ENCODE measurements at regions not wholly inside any gene's neighbourhood (a gene's known extent, or its start where the extent isn't known, plus 50 kb on each side); places are given as distances from the start of the nearest gene placed in this dataset.

DNA sequence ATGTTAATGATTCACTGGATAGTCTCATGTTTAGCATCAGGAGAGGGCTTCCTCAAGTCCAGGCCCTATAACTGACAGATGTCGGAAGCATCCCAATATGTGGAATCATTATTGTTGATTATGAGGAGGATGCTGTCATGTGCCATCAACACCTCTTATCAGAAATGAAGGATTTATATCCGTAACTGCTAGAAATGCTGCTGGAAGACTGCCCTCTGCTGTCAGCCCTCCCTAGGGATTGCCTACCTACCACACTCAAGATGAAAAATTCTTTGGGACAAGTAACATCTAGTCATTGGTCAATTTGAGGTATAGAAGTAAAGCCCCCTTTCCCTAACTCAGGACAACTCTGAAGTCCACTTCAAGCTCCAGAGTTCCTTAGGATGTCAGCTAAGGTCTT is 1166.5 kb upstream of the NXPH2 start:
- no peak for DNase-seq (ENCODE audit: low read depth)

DNA sequence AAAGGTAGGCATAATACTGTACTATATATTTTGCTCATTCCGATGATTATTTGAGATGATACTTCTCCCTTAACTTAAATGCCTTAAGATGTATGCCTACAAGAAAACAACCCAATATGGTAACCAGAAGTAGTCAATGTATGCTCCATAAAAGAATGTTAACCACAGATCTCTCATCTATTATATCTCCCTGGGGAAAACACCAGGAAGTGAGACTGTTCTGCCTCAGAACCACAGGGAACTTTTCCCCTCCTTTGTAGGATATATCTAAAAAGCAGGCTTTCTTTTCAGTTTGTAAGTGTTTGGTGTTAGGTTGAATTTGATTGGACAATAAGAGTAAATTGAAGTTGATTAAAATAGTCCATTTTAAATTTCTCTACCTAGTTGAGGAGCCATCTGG is 1160.5 kb upstream of the NXPH2 start:
- no peak for DNase-seq (ENCODE audit: low read depth)

DNA sequence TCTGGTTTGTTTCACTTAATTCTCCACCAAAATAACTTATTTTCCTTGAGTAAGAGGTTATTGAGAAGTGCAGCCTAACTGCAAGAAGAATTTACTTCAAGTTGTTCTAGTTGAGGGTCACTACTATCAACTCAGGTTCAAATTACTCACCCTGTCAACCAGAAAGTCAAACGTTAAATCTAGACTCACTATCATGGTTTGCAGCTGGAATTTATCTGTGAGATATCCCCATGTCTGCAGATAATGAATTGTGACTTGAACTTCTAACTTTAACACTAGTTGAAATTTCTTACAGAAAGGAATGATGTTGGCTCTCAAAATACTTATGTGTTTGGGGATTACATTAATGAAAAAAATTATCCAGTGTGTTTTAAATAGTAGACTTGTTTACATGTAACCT is 1145.7 kb upstream of the NXPH2 start:
- DNase-seq (ENCODE audit: low read depth) = no peak

DNA sequence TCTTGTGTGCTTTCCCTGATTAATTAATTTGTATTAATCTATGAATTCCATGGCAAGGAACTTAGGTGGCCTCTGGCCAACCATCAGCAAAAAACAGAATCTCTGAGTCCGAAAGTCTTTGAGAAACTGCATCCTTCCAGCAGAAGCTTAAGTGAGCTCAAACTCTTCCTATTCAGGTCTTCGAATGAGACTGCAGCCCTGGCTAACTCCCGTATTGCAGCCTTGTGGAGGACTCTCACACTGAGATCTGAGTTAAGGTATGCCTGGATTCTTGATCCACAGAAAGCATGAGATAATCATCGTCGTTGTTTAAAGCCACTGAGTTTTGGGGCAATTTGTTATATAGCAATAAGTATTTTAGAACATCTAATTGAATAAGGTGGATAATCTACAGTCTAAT is 1143.9 kb upstream of the NXPH2 start:
- DNase-seq (ENCODE audit: low read depth) = no peak

DNA sequence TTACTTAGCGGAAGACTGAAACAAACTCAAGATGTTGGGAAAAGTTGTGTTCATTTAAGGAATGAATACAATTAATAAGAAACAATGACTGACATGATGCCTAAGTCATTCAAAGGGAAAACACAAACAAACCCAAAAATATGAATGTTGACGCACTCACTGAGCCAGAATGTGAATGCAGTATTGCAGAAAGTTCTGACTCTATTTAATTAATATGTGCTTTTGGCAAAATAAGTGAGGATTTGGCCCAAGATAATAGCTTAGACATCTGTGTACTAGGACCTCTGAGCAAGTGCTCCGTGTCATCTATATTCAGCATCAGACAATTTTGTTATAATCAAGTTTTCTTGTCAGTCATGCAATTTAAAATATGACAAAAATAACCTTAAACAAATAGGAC is 1138.8 kb upstream of the NXPH2 start:
- no peak for DNase-seq (ENCODE audit: low read depth)

DNA sequence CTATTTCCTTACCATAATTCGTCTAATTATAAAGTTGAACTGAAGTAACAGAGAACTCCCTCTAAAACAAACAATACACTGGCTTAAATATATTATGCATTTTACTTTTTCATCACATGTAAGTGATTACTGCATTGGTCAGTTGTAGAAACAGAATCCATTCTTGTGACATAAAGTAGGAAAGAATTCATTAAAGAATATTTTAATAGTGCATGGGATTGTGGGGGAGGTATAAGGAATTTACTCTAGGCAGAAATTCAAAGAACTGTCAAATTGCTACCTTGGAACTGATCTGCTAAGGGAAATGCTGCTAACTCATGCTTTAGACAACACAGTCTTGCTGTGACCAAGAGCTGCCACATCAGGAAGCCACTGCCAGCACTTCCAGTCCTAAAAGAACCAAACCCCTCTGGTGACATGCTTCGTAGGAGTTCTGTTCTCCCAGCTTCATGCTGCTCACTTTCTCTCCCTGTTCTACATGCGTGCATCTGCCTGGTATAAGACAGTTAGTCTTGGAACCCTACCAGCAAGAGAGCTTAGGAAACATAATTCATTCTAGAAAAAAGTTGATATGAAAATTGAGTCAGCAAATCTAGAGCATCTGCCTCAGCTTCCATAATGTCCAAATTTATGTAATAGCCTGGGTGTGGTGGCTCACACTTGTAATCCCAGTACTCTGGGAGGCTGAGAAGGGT is 1137.6 kb upstream of the NXPH2 start:
- DNase-seq (ENCODE audit: low read depth) = no peak

DNA sequence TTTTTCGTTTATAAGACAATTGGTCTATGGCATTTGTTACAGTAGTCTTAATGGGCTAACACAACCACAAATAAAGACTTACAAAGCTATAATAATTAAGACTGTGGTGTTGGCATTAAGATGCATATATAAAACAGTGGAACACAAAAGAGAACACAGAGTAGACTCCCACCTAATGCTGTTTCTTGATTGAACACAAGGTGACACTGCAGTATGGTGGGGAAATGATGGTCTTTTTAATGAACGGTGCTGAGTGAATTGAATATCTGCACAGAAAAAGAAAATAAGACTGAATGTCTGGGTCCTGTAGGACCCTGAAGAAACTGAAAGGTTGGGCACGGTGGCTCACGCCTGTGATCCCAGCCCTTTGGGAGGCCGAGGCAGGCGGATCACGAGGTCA is 1136.6 kb upstream of the NXPH2 start:
- DNase-seq (ENCODE audit: low read depth) = no peak

DNA sequence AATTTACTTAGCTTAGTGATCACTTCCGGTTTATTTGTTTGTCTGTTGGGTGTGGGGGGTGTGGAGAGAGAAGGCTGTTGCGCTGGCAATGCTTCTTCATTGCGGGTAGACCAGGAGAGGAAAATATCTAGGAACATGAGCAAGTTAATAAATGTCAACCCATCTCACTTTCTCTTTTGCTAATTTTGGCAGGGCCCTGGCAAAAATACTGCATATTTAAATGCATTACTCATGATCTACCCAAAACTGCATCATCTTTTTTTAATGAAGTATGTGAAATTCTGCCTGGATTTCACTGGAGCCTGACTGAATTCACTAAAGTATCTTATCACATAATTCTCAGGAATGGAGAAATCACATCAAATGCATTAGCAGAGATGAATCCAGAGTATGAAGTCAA is 1131.0 kb upstream of the NXPH2 start:
- DNase-seq (ENCODE audit: low read depth) = no peak

DNA sequence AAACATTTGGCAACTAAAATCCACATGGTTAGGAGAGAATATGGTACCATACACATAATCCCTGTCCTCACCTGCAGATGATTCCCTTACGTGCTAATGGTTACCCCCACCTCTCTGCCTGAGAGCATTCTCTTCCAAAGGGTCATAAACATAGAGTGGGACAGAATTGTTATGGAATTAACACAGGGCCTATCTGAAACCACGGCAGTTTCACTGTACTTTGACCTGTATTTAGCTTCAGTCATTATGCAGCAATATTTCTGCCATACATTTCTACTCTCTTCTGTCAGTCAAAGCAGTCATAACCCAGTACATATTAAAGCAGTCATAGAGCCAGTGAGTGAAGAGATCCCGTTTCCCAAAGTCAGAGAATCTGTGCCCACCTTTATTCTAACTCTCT is 1128.9 kb upstream of the NXPH2 start:
- no peak for DNase-seq (ENCODE audit: low read depth)

DNA sequence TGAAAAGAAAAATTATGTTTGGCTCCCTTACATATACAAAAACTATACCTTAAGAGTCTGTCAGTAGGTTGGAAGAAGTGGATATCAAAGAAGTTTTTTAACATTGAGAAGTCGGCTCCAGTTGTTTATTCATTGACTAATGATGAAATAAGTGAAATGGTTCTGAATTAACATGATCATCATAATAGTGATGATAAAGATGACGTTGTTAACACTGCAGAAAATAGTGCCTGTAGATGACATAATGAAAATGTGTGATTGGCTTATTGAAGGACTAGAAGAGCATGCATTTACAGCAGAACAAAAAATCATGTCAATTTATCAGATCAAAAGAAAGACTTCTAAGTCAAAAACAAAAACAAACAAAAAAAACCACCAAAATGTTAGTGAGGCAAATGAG is 1125.4 kb upstream of the NXPH2 start:
- DNase-seq (ENCODE audit: low read depth) = no peak

DNA sequence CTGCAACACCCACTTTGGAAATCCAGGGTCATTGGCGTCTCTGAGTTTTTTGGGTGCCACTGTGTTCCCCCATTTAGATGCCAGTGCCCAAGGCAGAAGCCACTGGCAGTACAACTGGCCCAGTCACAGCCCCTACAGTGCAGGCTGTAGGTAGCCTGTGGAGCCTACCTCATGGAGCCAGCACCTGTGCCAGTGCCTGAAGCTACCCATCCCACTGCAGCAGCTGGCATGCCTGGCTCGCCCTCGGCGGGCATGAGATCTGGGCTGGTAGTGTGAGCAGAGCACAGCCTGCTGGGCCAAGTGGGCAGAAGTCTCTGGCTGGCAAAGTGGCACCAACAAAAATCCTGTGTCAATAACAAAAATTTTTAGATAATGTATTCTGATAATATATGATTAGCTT is 1111.4 kb upstream of the NXPH2 start:
- DNase-seq (ENCODE audit: low read depth) = no peak

DNA sequence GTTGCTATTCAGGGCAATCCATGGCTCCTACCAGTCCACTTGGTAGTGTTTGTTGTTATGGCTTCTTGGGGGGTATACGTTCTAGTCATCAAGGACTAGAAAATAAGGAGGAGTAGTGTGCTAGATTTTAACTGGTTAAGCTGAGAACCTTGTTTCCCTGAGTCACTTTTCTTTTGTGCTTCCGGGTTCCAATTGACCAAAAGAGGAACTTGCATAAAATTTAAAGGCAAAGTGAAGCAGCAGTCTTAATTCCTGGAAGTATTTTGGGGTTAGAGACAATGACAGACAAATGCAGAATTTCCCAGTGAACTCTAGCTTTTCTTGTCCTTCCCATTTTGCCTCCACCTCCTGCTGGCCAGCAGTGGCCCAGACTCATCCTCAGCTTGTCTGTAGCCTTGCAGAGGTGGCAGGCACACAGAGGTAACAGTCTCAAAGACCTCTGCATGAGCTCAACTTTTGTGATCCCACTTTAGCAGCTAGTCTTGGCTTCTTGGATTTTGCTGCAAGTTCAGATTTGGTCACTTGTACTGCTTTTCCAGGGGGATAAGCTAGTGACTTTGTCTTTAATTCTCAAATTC is 1105.8 kb upstream of the NXPH2 start:
- no peak for DNase-seq (ENCODE audit: low read depth)

DNA sequence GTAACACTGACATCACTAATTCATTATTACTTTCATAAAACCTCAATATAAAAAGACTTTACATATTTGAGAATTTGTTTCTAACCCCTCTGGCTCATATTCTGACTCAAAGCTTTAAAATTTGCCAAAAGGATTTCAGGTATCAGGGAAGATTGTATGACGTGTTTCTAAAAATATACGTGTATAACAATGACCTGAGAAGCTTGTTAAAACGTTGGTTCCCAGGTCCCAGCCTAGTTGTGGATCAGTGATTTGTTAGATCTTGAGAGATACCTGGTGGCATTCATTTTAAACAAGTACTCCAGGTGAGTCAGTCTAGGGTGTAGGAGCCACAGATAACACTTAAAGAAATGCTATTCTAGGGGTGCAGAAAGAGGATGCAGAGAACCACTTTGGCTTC is 1096.8 kb upstream of the NXPH2 start:
- no peak for DNase-seq (ENCODE audit: low read depth)

DNA sequence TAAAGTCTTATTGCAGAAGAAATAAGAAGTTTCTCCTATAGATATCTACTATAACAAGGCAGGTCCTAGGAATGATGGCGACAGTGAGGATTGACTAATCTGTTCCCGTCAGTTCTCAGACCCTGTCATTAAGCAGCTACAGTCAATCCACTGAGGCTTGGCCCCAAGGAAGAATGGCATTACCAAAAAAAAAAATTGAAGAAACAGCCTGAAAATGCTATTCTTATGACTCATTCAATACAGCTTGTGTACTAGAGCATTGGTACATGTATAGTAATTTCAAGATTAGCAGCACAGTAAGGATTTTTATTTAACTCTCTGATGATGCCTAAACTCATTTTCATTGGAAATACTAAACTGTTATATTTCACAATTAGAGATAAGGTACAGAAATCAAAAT is 1096.1 kb upstream of the NXPH2 start:
- no peak for DNase-seq (ENCODE audit: low read depth)

DNA sequence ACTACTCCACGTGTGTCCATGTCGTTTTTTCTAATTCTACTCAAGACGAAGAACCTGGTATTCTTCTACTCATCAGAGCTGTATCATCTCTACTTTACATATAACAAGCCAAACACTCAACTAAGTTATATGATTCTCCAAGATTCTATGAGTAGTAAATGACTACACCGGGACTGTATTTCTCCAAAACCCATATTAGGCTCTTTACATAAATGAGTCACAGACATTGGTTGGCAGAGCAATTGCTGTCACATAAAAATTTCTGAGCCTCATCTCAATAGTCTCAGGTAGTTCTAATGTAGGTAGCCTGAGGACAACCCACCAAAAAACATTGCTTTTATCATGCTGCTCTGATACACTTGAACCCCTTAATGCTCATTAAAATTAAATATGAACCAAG is 1092.3 kb upstream of the NXPH2 start:
- DNase-seq (ENCODE audit: low read depth) = no peak

DNA sequence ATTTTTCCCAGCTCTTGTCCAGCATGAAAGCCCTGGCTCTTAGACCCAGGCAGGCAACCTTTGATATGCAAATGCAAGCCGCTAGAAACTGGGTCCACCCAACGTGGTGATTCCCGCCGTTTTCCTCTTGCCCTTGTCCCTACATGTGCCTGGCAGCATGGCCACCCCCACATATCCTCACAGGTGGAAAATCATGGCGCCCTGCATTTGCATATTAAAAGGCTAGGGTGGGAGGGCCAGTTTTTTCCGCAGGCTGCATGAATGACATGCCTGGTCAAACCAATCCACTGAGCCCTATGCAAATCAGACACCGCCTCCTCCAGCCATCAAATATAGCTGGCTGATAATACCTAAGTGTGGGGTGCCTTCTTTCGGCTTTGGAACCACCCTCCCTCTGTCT is 1091.8 kb upstream of the NXPH2 start:
- DNase-seq (ENCODE audit: low read depth) = no peak

DNA sequence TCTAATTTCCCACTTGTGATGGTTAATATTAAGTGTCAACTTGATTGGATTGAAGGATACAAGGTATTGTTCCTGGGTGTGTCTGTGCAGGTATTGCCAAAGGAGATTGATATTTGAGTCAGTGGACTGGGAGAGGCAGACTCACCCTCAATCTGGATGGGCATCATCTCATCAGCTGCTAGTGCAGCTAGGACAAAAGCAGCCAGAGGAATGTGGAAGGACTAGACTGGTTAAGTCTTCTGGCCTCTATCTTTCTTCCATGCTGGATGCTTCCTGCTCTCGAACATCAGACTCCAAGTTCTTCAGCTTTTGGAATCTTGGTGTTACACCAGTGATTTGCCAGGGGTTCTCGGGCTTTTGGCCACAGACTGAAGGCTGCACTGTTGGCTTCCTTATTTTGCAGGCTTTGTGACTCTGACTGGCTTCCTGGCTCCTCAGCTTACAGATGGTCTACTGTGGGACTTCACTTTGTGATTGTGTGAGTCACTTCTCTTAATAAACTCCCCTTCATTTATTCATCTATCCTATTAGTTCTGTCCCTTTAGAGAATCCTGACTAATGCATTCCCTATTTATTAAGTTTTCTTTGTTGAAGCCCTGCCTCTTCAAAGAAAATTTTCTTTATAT is 1087.5 kb upstream of the NXPH2 start:
- no peak for DNase-seq (ENCODE audit: low read depth)

DNA sequence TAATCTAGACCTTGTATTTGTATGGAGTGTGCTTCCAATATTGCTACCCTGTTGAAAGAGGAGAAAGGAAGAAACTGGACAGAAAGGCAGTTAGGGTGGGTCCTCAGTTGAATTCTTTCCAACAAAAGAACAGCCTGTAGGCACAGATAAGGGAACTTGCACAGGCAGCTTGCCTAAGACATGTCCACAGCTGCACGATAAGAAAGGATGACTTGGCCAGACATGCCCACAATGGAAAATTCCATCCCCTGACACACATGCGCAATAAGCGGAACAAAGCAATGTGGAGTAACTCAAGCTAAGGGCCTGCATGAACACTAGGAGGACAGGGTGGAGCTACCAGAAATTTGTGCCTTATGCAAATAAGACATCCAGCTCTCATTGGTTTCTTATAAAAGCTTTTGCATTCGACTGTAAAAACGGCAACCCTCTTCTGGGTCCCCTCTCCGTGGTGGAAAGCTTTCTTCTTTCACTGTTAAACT is 1084.7 kb upstream of the NXPH2 start:
- DNase-seq (ENCODE audit: low read depth) = no peak

DNA sequence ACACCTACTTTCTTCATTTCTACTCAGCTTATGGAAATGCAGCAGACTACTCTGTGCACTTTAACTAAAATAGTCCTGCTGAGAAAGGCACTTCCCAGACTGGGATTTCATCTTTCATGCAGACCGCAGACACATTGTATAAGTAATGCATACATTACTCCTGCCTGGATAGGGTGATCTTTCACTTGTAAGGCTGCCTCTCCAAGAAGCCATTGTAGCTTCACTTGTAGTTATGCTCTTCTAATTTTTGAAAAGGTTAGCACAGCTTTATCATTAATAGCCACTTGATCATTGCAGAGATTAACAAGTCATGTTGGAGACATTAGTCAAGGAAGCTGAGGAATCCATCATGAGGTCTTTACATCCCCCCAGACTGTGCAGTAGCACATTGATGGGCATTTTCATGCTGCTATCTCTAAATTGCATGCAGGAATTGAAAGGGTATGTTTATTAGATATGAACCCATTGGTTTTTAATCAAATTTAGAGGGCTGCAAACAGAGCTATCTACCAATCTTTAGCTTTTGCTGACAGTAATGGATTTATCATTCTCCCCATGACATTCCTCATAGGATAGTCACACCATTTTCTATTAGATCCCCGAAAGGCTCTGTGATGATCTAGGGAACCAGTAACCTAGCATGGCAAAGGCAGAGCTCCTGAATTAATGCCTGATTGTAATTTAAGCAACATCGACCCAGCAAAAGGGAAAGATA is 1074.7 kb upstream of the NXPH2 start:
- DNase-seq (ENCODE audit: low read depth) = no peak

DNA sequence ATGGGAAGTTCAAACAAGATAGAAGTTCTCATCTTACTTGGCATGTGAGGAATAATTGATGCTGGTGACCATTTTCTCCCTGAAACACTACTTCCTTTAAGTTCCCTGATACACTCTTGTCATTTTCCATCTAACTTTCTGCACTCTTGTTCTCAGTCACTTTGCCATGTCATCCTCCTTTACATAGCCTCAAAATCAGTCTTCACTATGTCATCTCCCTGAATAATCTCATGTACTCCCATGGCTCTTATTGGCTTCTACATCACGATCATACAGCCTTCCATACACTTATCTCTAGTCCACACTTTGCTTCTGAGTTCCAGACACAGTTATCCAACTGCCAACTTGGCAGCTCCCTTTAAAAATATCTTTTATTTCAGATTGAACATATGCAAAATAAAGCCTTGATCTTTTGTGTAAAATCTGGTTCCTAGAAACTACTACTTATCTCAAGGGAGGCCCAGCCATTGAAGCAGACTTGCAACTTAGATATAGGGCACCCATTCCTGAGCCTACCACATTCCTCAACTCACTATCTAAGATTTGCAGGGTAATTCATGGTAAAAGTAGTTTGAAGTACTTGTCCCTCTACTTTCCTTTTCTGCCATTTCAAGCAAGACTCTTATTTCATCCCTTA is 1070.2 kb upstream of the NXPH2 start:
- DNase-seq (ENCODE audit: low read depth) = no peak

DNA sequence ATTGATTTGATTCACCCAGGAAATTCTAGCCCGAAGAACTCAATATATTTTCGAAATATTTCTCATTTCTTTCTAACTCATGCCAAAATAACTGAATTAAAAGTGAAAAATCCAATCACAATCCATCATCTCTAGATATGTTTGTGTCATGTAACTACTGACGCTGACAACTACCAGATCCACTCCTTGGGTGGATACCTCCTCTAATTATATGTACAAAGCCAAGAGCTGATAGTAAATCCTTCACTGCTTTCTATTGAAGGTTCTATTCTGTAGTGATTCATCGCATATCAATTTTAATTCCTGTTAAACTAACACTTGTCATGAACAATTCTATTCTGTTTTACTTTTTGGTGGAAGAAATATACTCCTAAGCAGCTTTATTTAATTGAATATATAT is 1056.6 kb upstream of the NXPH2 start:
- DNase-seq (ENCODE audit: low read depth) = no peak

DNA sequence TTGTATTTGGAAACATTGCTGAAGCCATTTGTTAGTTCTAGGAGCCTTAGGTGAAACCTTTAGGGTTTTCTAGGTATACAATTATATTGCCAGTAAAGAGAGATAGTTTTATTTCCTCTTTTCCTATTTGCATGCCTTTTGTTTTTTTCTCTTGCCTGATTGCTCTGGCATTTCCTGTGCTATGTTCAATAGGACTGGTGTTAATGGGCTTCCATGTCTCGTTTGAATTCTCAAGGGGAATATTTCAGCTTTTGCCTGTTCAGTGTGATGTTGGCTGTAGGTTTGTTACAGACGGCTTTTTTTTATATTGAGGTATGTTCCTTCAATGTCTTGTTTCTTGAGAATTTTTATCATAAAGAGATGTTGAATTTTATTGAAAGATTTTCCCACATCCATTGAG is 1054.9 kb upstream of the NXPH2 start:
- no peak for DNase-seq (ENCODE audit: low read depth)

DNA sequence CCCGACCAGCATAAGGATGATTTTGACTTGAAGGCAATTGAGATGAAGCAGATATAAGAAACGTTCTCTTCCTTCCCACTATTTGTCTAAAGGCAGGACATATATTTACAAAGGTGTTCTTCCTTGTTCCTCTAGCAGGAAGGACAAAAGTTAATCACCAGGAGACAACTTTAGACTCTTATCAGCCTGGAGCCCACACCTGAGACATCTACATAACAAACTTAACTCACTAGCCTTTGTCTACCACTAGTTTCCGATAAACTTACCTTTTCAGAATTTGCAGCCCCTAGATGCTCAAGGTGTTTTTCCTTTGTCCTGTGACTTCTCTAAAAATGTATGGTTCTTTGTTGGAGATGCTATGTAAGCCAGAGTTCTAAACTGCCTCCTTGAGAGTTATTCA is 1047.8 kb upstream of the NXPH2 start:
- DNase-seq (ENCODE audit: low read depth) = no peak
